K562 (cell line): ENCODE measurements at regions not wholly inside any gene's neighbourhood (a gene's known extent, or its start where the extent isn't known, plus 50 kb on each side); places are given as distances from the start of the nearest gene placed in this dataset.

Experiments used
- ATAC-seq: fragments of 200-7000 bp; cut with Tn5 transposase; 3 replicates; pipeline ENCODE4 v1.9.1; 2020; ENCODE audit warnings: moderate library complexity
- BruUV-seq: library from RNA; stranded (reverse); fragments of 400-500 nt; replicated peaks from 2 replicates; lab custom pipeline; 2021; lab: Mats Ljungman, UMichigan
- CTCF ChIA-PET: fragments of 300-600 bp; formaldehyde crosslinking; extraction: SDS; loops from one replicate; lab custom pipeline; 2021; ENCODE audit warnings: low intra/inter-chr PET ratio; lab: Yijun Ruan, JAX
- POLR2A ChIA-PET: fragments of 300-600, 350-650 bp; sonication (Branson Sonifier 250); formaldehyde crosslinking; extraction: SDS; loops from one replicate; lab custom pipeline; 2021; ENCODE audit warnings: antibody characterized with exemption, inconsistent platforms; lab: Yijun Ruan, JAX
- DNase-seq, 4 experiments: peaks; one replicate each; pipeline versions ENCODE4 v3.0.0 to v3.0.0-alpha.2; 2011 to 2018; ENCODE audit warnings: low spot score in 3 of 4, mixed read lengths in 3 of 4; ENCODE audit errors: extremely low read depth in 1 of 4
- FAIRE-seq: peaks from 2 replicates; lab custom pipeline; 2011; peaks lifted over from hg19 to GRCh38; lab: Jason Lieb, UNC
- H2AFZ ChIP-seq: 2 replicates; pipeline ENCODE4 v1.6.0; 2011; ENCODE audit warnings: low read depth, low read length, control low read depth, inconsistent platforms
- H3K27ac ChIP-seq: fragments of 200-600 bp; 3 replicates; pipeline ENCODE4 v1.8.0; 2011; ENCODE audit warnings: low read depth, mild to moderate bottlenecking, control low read depth, inconsistent platforms, low read length, moderate library complexity, mixed read lengths; ENCODE audit errors: extremely low read depth
- H3K27me3 ChIP-seq, 2 experiments: fragments of 300-600 bp in 1 of 2; 2 replicates in 1 of 2; 3 replicates in 1 of 2; pipeline versions ENCODE4 v1.6.0 to v1.8.0; 2011; ENCODE audit warnings: inconsistent platforms in 2 of 2, low read length in 2 of 2, mild to moderate bottlenecking in 1 of 2, mixed read lengths in 1 of 2, moderate library complexity in 1 of 2; ENCODE audit not compliant: control insufficient read depth in 2 of 2, insufficient read depth in 2 of 2
- H3K36me3 ChIP-seq: fragments of 300-600 bp; 3 replicates; pipeline ENCODE4 v1.8.0; 2011; ENCODE audit warnings: mild to moderate bottlenecking, low read length, inconsistent platforms; ENCODE audit not compliant: control insufficient read depth, insufficient read depth
- H3K4me1 ChIP-seq, 2 experiments: fragments of 200-600 bp in 1 of 2; replicated peaks in 1 of 2; 2 replicates in 1 of 2; 3 replicates in 1 of 2; pipeline versions ENCODE4 v1.5.1 to v1.8.0; 2011; ENCODE audit warnings: inconsistent platforms in 2 of 2, low read length in 2 of 2, mild to moderate bottlenecking in 1 of 2, mixed read lengths in 1 of 2, moderate library complexity in 1 of 2; ENCODE audit not compliant: control insufficient read depth in 2 of 2, insufficient read depth in 2 of 2
- H3K4me2 ChIP-seq: 2 replicates; pipeline ENCODE4 v1.6.1; 2011; ENCODE audit warnings: low read length, control low read depth, inconsistent platforms, mixed read lengths; ENCODE audit not compliant: insufficient read depth
- H3K4me3 ChIP-seq: fragments of 200-600 bp; sonication (generic), shearing (Covaris generic); 2 replicates; pipeline ENCODE4 v1.5.1; 2016; ENCODE audit warnings: control low read depth, inconsistent platforms
- H3K79me2 ChIP-seq: fragments of 200-600 bp; 3 replicates; pipeline ENCODE4 v1.8.0; 2011; ENCODE audit warnings: low read length, inconsistent platforms; ENCODE audit not compliant: control insufficient read depth, insufficient read depth
- H3K9ac ChIP-seq, 2 experiments: 2 replicates each; pipeline versions ENCODE4 v1.6.0 to v1.6.1; 2011; ENCODE audit warnings: low read depth in 2 of 2, low read length in 2 of 2, control low read depth in 1 of 2, inconsistent platforms in 1 of 2, mild to moderate bottlenecking in 1 of 2, mixed read lengths in 1 of 2; ENCODE audit not compliant: insufficient read depth in 1 of 2
- H3K9me1 ChIP-seq: one replicate; pipeline ENCODE4 v1.6.0; 2011; ENCODE audit warnings: inconsistent platforms, mild to moderate bottlenecking, low read length, moderate library complexity; ENCODE audit not compliant: control insufficient read depth, insufficient read depth
- H3K9me3 ChIP-seq: replicated peaks from 2 replicates; pipeline ENCODE4 v1.5.1; 2011; ENCODE audit warnings: low read depth, low read length, inconsistent platforms; ENCODE audit not compliant: control insufficient read depth, insufficient read depth
- H4K20me1 ChIP-seq: replicated peaks from 2 replicates; pipeline ENCODE4 v1.6.1; 2011; ENCODE audit warnings: low read length, inconsistent platforms, mixed read lengths; ENCODE audit not compliant: control insufficient read depth, insufficient read depth
- CREB3 ChIP-seq: fragments of 450-650 bp; conservative IDR thresholded peaks from 2 replicates; pipeline ENCODE4 v1.6.1; 2016; ENCODE audit warnings: missing genetic modification characterization, low read depth, mild to moderate bottlenecking, missing compliant biosample characterization, moderate library complexity
- ELF4 ChIP-seq: fragments of 450-650 bp; formaldehyde crosslinking; IDR thresholded peaks from 2 replicates; pipeline ENCODE4 v1.4.0; 2022; ENCODE audit warnings: missing genetic modification characterization
- EP400 ChIP-seq: fragments of 450-650 bp; IDR thresholded peaks from 2 replicates; pipeline ENCODE4 v1.6.1; 2017; ENCODE audit warnings: antibody characterized with exemption, mild to moderate bottlenecking, moderate library complexity
- PHB2 ChIP-seq: fragments of 450-650 bp; IDR thresholded peaks from 2 replicates; pipeline ENCODE4 v1.6.1; 2017; ENCODE audit warnings: low read depth
- SIN3A ChIP-seq, 2 experiments: fragments of 150-350 bp in 1 of 2; IDR thresholded peaks; 2 replicates each; pipeline ENCODE4 v1.6.1; 2011 to 2016; ENCODE audit warnings: borderline replicate concordance in 2 of 2, low read depth in 2 of 2, low read length in 2 of 2, mild to moderate bottlenecking in 2 of 2, moderate library complexity in 2 of 2; ENCODE audit not compliant: control insufficient read depth in 1 of 2
- ZEB2 ChIP-seq: fragments of 450-650 bp; IDR thresholded peaks from 2 replicates; pipeline ENCODE4 v1.6.1; 2016
- ZNF318 ChIP-seq, 2 experiments: fragments of 450-650 bp; IDR thresholded peaks; 2 replicates each; pipeline ENCODE4 v1.6.1; 2016; ENCODE audit warnings: mild to moderate bottlenecking in 2 of 2, borderline replicate concordance in 1 of 2, low read depth in 1 of 2, moderate library complexity in 1 of 2
- ZNF717 ChIP-seq: fragments of 250-450 bp; sonication (Bioruptor Pico); IDR thresholded peaks from 2 replicates; pipeline ENCODE4 v1.5.0; 2021
- WGBS: fragments of 100-300 bp; shearing (Covaris generic); methylation state at CpG from one replicate; pipeline ENCODE4 v1.1.6; 2016; ENCODE audit warnings: low coverage, mixed read lengths; ENCODE audit not compliant: insufficient coverage; ENCODE audit errors: missing lambda C conversion rate; 5-methylcytosine and 5-hydroxymethylcytosine counted together
- in situ Hi-C: fragments of 300-500 bp; cut with MboI; formaldehyde crosslinking; loops from 4 replicates; pipeline ENCODE4 v1.15.0; 2018; ENCODE audit warnings: inconsistent platforms, mixed read lengths
- intact Hi-C: fragments of 100-400 bp; cut with micrococcal nuclease; formaldehyde crosslinking; loops from 2 replicates; pipeline ENCODE4 v1.14.2; 2022

- FAIRE-seq, result no peak
- Histone ChIP-seq H3K9me1 (no peaks in the 10 kb centered on the region), H3K4me2 (no peak overlapping the region), H4K20me1 (no peaks in the 10 kb centered on the region), H3K4me3 (no peak overlapping the region), H3K27ac (no peak overlapping the region), H3K36me3 (no peaks in the 10 kb centered on the region), H3K9ac (no peak overlapping the region), H3K27me3 (no peaks in the 10 kb centered on the region), H3K4me1 (no peaks in the 10 kb centered on the region), H3K79me2 (no peaks in the 10 kb centered on the region), H3K9me3 (no peaks in the 10 kb centered on the region), H2AFZ (no peak overlapping the region)
- POLR2A ChIA-PET, result no interaction called here
- TF ChIP-seq ZNF318 (IDR thresholded peaks at IDR 0.05; ENCODE audit: borderline replicate concordance in 1 of 2, low read depth in 1 of 2), result no peak
- TF ChIP-seq ZEB2, result no peak
- no peak for TF ChIP-seq ELF4 (CRISPR knock-in tag)
- no peak for TF ChIP-seq SIN3A (IDR thresholded peaks at IDR 0.05; ENCODE audit: borderline replicate concordance in 2 of 2, control insufficient read depth in 1 of 2, low read depth in 2 of 2, low read length in 2 of 2)
- no peak for TF ChIP-seq CREB3
- no peak for TF ChIP-seq ZNF717 (CRISPR knock-in tag)
- no peak for TF ChIP-seq EP400
- TF ChIP-seq PHB2, result no peak
- ATAC-seq, result no peak
- CTCF ChIA-PET, result no interaction called here
- BruUV-seq, result no TSS peak
- intact Hi-C loops, result no loop called here
- WGBS, result 3% methylated on average over 3 of the region's 3 CpGs
- in situ Hi-C loops, result no loop called here
- no peak for DNase-seq
Measured at GRCh38 chr14:83129496-83129895, 1595.8 kb upstream of the SEL1L start.
